AG04450 (cell line): ENCODE measurements at regions not wholly inside any gene's neighbourhood (a gene's known extent, or its start where the extent isn't known, plus 50 kb on each side); places are given as distances from the start of the nearest gene placed in this dataset.

ENCODE experiments used
- CTCF ChIA-PET: fragments of 300-600, 350-600 bp; formaldehyde crosslinking; extraction: SDS; loops from one replicate; lab custom pipeline; 2022; ENCODE audit warnings: antibody characterized with exemption, inconsistent platforms; lab: Charles Lee
- POLR2A ChIA-PET: fragments of 350-600 bp; formaldehyde crosslinking; extraction: SDS; loops from one replicate; lab custom pipeline; 2021; ENCODE audit warnings: antibody characterized with exemption, inconsistent platforms; lab: Yijun Ruan, JAX
- DNase-seq: peaks from one replicate; pipeline ENCODE4 v3.0.0-alpha.2; 2011; ENCODE audit warnings: low read depth, low spot score
- H3K27ac ChIP-seq: one replicate; pipeline ENCODE4 v1.5.1; 2012; ENCODE audit warnings: low read depth, low read length, control low read depth
- H3K27me3 ChIP-seq: one replicate; pipeline ENCODE4 v1.6.0; 2012; ENCODE audit warnings: low read length; ENCODE audit not compliant: control insufficient read depth, insufficient read depth
- H3K4me3 ChIP-seq: 2 replicates; pipeline ENCODE4 v1.5.1; 2011; ENCODE audit warnings: mild to moderate bottlenecking, low read depth, low read length, control low read depth
- H3K9me3 ChIP-seq: 2 replicates; pipeline ENCODE4 v1.5.1; 2012; ENCODE audit warnings: low read length; ENCODE audit not compliant: control insufficient read depth, insufficient read depth
- CTCF ChIP-seq: IDR thresholded peaks from 2 replicates; pipeline ENCODE4 v1.5.1; 2011; ENCODE audit warnings: low read depth, low read length, control low read depth, inconsistent platforms

- DNase-seq, result no peak
- ChIA-PET POLR2A (no interaction called here), CTCF (interaction anchor here (1.6 kb wide), 1 partner anchor 13 kb away, joined by 6 read pairs; no protein-coding TSS in a partner anchor)
- H3K27me3 ChIP-seq, result no peaks in the 10 kb centered on the region
- no peak overlapping the region for H3K4me3 ChIP-seq
- H3K27ac ChIP-seq, result no peak overlapping the region
- no peak for TF ChIP-seq CTCF
- no peaks in the 10 kb centered on the region for H3K9me3 ChIP-seq
Observed at GRCh38 chr9:13364271-13365000, 84.9 kb upstream of the MPDZ start.

- no peak for DNase-seq
Observed at GRCh38 chr9:13361076-13361475, 81.6 kb upstream of the MPDZ start.

GRCh38 chr9:13360188-13360587 lies 80.7 kb upstream of the MPDZ start:
- TF ChIP-seq CTCF, result no peak
- Histone ChIP-seq H3K27me3 (no peaks in the 10 kb centered on the region), H3K27ac (no peak overlapping the region), H3K9me3 (no peaks in the 10 kb centered on the region), H3K4me3 (no peak overlapping the region)
- no peak for DNase-seq
- CTCF ChIA-PET, result interaction anchor here (0.9 to 1.2 kb wide), 3 partner anchors 8 to 326 kb away, joined by 3 to 5 read pairs (median 4); no protein-coding TSS in a partner anchor
- POLR2A ChIA-PET, result no interaction called here

More at GRCh38 chr9:13361076-13361475, 81.6 kb upstream of the MPDZ start:
- ChIA-PET CTCF (interaction anchor here (1.1 to 1.2 kb wide), 2 partner anchors 9 to 66 kb away, joined by 4 to 5 read pairs; no protein-coding TSS in a partner anchor), POLR2A (no interaction called here)
- no peak for TF ChIP-seq CTCF
- Histone ChIP-seq H3K4me3 (no peak overlapping the region), H3K27me3 (no peaks in the 10 kb centered on the region), H3K9me3 (no peaks in the 10 kb centered on the region), H3K27ac (no peak overlapping the region)

- H3K27ac ChIP-seq, result no peak overlapping the region
- peak; percentile 68 for DNase-seq
Observed at GRCh38 chr9:13358128-13358527, 78.6 kb upstream of the MPDZ start.

More at GRCh38 chr9:13358128-13358527, 78.6 kb upstream of the MPDZ start:
- POLR2A ChIA-PET, result no interaction called here
- no peak overlapping the region for H3K4me3 ChIP-seq
- no peaks in the 10 kb centered on the region for H3K27me3 ChIP-seq
- TF ChIP-seq CTCF, result no peak
- no peaks in the 10 kb centered on the region for H3K9me3 ChIP-seq
- CTCF ChIA-PET, result interaction anchor here (0.7 to 1.6 kb wide), 3 partner anchors 70 to 1079 kb away, joined by 3 to 6 read pairs (median 4); no protein-coding TSS in a partner anchor
